Left lung (tissue), 4 donors: ENCODE measurements at regions not wholly inside any gene's neighbourhood (a gene's known extent, or its start where the extent isn't known, plus 50 kb on each side); places are given as distances from the start of the nearest gene placed in this dataset.

Source experiments
- ATAC-seq: fragments of 200-7000 bp; cut with Tn5 transposase; one replicate; pipeline ENCODE4 v1.9.1; 2020; ENCODE audit warnings: moderate library complexity
- DNase-seq, 4 donors: peaks; one replicate each; pipeline ENCODE4 v3.0.0-alpha.2; 2013 to 2020
- H3K27ac ChIP-seq, 2 donors: fragments of 200-600 bp; sonication (generic) in 1 of 2; one replicate each; pipeline versions ENCODE4 v1.5.0 to v1.8.0; 2020 to 2021
- H3K27me3 ChIP-seq, 2 donors: fragments of 200-600 bp; sonication (generic) in 1 of 2; one replicate each; pipeline versions ENCODE4 v1.5.0 to v1.8.0; 2020 to 2021
- H3K36me3 ChIP-seq, 2 donors: fragments of 200-600 bp; sonication (generic) in 1 of 2; one replicate each; pipeline versions ENCODE4 v1.5.0 to v1.8.0; 2020 to 2021
- H3K4me1 ChIP-seq, 2 donors: fragments of 200-600 bp; one replicate each; pipeline ENCODE4 v1.8.0; 2021
- H3K4me3 ChIP-seq, 2 donors: fragments of 200-600 bp; sonication (generic) in 1 of 2; one replicate each; pipeline versions ENCODE4 v1.5.0 to v1.8.0; 2020 to 2021; ENCODE audit warnings: mild to moderate bottlenecking in 1 of 2
- H3K9me3 ChIP-seq, 2 donors: fragments of 200-600 bp; sonication (generic) in 1 of 2; one replicate each; pipeline versions ENCODE4 v1.5.0 to v1.8.0; 2020 to 2021
- CTCF ChIP-seq, 2 donors: fragments of 200-600 bp; sonication (generic) in 1 of 2; IDR thresholded peaks; one replicate each; pipeline versions ENCODE4 v1.5.0 to v1.8.0; 2021; ENCODE audit warnings: antibody characterized with exemption in 2 of 2
- intact Hi-C, 2 donors: fragments of 100-400 bp; cut with DNase I; formaldehyde crosslinking; loops; one replicate each; pipeline versions ENCODE4 v1.11.2 to v1.14.2; 2022
- donor health status: DM: no; HTN: yes; CAD: no.
- donor health status: DM: no; HTN: no; CAD: no.

- ATAC-seq: no peak
- H3K36me3 ChIP-seq: no peaks in the 10 kb centered on the region
- DNase-seq: no peak
- H3K27me3 ChIP-seq: no peaks in the 10 kb centered on the region
- peaks cover 0 to 4% of the 10 kb centered on the region in 2 donors for H3K9me3 ChIP-seq
- TF ChIP-seq CTCF (IDR thresholded peaks at IDR 0.05): no peak
- no peak overlapping the region for H3K27ac ChIP-seq
- no peaks in the 10 kb centered on the region for H3K4me1 ChIP-seq
- intact Hi-C loops: no loop called here
- H3K4me3 ChIP-seq: no peak overlapping the region
Measured at GRCh38 chr16:8088820-8089338, 501.4 kb downstream of the TMEM114 start.

- intact Hi-C loops: no loop called here
- H3K4me3 ChIP-seq: no peak overlapping the region
- no peak for ATAC-seq
Measured at GRCh38 chr16:8087597-8088289, 502.6 kb downstream of the TMEM114 start.

GRCh38 chr16:8087146-8087545 is 503.2 kb downstream of the TMEM114 start:
- no peak for TF ChIP-seq CTCF (IDR thresholded peaks at IDR 0.05)
- Histone ChIP-seq H3K4me3 (no peak overlapping the region), H3K27me3 (no peaks in the 10 kb centered on the region), H3K4me1 (no peaks in the 10 kb centered on the region), H3K27ac (no peak overlapping the region), H3K36me3 (no peaks in the 10 kb centered on the region), H3K9me3 (no peaks in the 10 kb centered on the region)
- no peak for ATAC-seq
- intact Hi-C loops: no loop called here
- DNase-seq: no peak

More at GRCh38 chr16:8087597-8088289, 502.6 kb downstream of the TMEM114 start:
- DNase-seq: no peak
- Histone ChIP-seq H3K27me3 (no peaks in the 10 kb centered on the region), H3K36me3 (no peaks in the 10 kb centered on the region), H3K27ac (no peak overlapping the region), H3K9me3 (peaks cover 0 to 2% of the 10 kb centered on the region in 2 donors), H3K4me1 (no peaks in the 10 kb centered on the region)
- no peak for TF ChIP-seq CTCF (IDR thresholded peaks at IDR 0.05)

GRCh38 chr16:8084882-8085281 is 505.4 kb downstream of the TMEM114 start:
- intact Hi-C loops: no loop called here
- Histone ChIP-seq H3K27ac (no peak overlapping the region), H3K27me3 (no peaks in the 10 kb centered on the region), H3K36me3 (no peaks in the 10 kb centered on the region), H3K4me1 (no peaks in the 10 kb centered on the region), H3K4me3 (no peak overlapping the region), H3K9me3 (no peaks in the 10 kb centered on the region)
- DNase-seq (no peak), ATAC-seq (no peak)
- TF ChIP-seq CTCF (IDR thresholded peaks at IDR 0.05): no peak

GRCh38 chr16:8084302-8084701 is 506.0 kb downstream of the TMEM114 start:
- Histone ChIP-seq H3K27me3 (no peaks in the 10 kb centered on the region), H3K4me3 (no peak overlapping the region), H3K36me3 (no peaks in the 10 kb centered on the region), H3K27ac (no peak overlapping the region), H3K4me1 (no peaks in the 10 kb centered on the region), H3K9me3 (no peaks in the 10 kb centered on the region)
- no peak for TF ChIP-seq CTCF (IDR thresholded peaks at IDR 0.05)
- intact Hi-C loops: no loop called here
- DNase-seq (no peak), ATAC-seq (no peak)
